ENCODE measurements at regions not wholly inside any gene's neighbourhood (a gene's known extent, or its start where the extent isn't known, plus 50 kb on each side); places are given as distances from the start of the nearest gene placed in this dataset.

DNA sequence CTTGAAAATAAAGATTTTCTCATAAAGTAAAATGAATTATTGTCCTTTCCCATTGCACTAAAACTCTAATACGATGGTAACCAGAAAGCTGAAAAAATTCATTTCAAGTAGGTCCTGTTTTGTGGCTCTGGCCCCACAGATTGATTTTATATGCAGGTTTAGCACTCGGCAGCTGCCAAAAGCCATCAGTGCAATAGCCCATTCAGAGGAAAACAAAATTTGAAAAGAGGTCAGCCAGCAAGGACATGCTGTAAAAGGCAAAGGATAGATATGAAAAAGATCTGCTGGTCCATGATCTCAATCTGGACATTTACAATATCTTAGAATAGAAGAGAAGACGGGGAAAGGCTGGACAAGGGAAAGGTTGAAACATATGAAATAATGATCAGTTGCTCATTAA, 414.8 kb upstream of the NOVA1 start:
- no peak for DNase-seq (ENCODE audit: low read depth)
- Histone ChIP-seq H3K36me3 (ENCODE audit: control insufficient read depth, insufficient read depth, low read length) (no peaks in the 10 kb centered on the region), H3K27me3 (ENCODE audit: control insufficient read depth, insufficient read depth, low read length) (no peaks in the 10 kb centered on the region), H3K4me3 (ENCODE audit: low read depth, low read length) (no peak overlapping the region)
- FAIRE-seq = no peak
- TF ChIP-seq, protein P1, sequence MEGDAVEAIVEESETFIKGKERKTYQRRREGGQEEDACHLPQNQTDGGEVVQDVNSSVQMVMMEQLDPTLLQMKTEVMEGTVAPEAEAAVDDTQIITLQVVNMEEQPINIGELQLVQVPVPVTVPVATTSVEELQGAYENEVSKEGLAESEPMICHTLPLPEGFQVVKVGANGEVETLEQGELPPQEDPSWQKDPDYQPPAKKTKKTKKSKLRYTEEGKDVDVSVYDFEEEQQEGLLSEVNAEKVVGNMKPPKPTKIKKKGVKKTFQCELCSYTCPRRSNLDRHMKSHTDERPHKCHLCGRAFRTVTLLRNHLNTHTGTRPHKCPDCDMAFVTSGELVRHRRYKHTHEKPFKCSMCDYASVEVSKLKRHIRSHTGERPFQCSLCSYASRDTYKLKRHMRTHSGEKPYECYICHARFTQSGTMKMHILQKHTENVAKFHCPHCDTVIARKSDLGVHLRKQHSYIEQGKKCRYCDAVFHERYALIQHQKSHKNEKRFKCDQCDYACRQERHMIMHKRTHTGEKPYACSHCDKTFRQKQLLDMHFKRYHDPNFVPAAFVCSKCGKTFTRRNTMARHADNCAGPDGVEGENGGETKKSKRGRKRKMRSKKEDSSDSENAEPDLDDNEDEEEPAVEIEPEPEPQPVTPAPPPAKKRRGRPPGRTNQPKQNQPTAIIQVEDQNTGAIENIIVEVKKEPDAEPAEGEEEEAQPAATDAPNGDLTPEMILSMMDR (IDR thresholded peaks at IDR 0.05; ENCODE audit: insufficient read depth, low read length, severe bottlenecking) = no peak

DNA sequence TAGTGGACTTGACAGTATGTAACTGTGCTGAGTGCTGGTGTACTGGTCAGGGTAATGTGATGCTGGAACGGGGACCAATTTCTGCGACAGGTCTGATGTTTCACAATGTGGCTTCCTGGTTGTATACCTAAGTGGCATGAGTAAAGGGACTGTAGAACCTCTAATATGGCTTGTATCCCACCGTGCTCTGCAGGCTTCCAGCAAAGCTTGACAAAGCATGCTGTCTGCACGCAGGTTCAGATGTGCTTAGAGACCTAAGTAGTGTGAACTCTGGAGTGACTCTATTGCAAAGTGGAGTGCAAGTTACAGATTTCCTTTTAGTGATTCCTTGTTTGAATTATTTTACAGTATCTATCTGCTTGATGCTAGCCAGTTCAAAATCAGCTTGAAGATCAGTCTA, 415.8 kb upstream of the NOVA1 start:
- H3K36me3 ChIP-seq (ENCODE audit: control insufficient read depth, insufficient read depth, low read length) = no peaks in the 10 kb centered on the region
- TF ChIP-seq, protein P1 (IDR thresholded peaks at IDR 0.05; ENCODE audit: insufficient read depth, low read length, severe bottlenecking) = no peak
- FAIRE-seq (no peak), DNase-seq (ENCODE audit: low read depth) (no peak)
- H3K27me3 ChIP-seq (ENCODE audit: control insufficient read depth, insufficient read depth, low read length) = no peaks in the 10 kb centered on the region
- no peak overlapping the region for H3K4me3 ChIP-seq (ENCODE audit: low read depth, low read length)

DNA sequence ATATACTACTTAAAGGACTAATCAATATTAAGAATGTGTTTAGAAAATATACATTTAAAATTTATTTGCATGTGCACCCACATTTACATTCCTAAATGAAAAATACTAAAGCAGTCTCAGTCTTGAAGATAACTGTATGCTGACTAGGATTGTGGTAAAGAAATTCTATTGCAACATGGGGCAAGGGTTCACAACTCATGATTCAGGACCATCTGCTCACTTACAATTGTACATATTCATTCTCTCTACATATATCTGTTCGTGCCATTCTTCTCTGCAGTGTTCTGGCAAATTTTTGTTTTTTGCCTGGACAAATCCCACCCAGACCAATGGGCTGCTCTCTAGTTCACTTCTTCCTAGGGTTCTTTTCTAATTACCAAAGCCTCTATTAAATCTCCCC, 417.2 kb upstream of the NOVA1 start:
- no peaks in the 10 kb centered on the region for H3K36me3 ChIP-seq (ENCODE audit: control insufficient read depth, insufficient read depth, low read length)
- no peak for DNase-seq (ENCODE audit: low read depth)
- TF ChIP-seq, protein P1 (IDR thresholded peaks at IDR 0.05; ENCODE audit: insufficient read depth, low read length, severe bottlenecking) = no peak
- no peaks in the 10 kb centered on the region for H3K27me3 ChIP-seq (ENCODE audit: control insufficient read depth, insufficient read depth, low read length)
- no peak for FAIRE-seq
- H3K4me3 ChIP-seq (ENCODE audit: low read depth, low read length) = no peak overlapping the region

DNA sequence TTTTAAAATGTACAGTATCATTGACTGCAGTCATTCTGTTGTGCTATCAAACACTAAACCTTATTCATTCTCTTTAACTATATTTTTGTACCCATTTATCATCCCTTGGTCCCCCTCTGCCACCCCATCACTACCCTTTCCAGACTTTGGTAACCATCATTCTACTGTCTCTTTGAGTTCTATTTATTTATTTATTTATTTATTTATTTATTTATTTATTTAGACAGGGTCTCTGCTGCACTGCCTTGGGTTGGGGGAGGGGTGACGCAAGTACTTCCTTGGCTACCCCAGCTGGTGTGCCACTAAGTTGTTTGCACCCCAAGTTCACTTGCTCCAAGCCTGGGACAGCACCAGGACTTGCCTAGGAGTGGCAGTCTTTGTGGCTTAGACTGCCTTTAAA, 427.8 kb upstream of the NOVA1 start:
- no peak overlapping the region for H3K4me3 ChIP-seq (ENCODE audit: low read depth, low read length)
- FAIRE-seq = no peak
- TF ChIP-seq, protein P1 (IDR thresholded peaks at IDR 0.05; ENCODE audit: insufficient read depth, low read length, severe bottlenecking) = no peak
- H3K36me3 ChIP-seq (ENCODE audit: control insufficient read depth, insufficient read depth, low read length) = no peaks in the 10 kb centered on the region
- no peak for DNase-seq (ENCODE audit: low read depth)
- no peaks in the 10 kb centered on the region for H3K27me3 ChIP-seq (ENCODE audit: control insufficient read depth, insufficient read depth, low read length)

DNA sequence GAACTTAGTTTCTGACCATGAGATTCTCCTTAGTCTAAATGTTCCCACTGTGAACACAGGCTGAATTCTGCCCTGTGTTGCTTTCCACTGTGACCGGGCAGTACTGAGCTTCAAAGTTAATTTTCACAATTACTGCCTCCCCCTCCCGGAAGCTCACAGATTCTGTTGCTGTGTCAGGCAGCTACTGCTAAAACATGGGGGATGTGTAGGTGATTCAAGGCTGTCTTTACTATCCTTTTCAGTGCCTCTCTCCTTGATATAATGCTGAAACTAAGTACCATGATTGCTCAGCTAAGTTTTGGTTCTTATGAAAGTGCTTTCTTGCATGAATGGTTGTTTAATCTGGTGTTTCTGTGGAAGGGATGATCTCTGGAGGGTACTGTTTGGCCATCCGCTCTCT, 428.3 kb upstream of the NOVA1 start:
- Histone ChIP-seq H3K27me3 (ENCODE audit: control insufficient read depth, insufficient read depth, low read length) (no peaks in the 10 kb centered on the region), H3K36me3 (ENCODE audit: control insufficient read depth, insufficient read depth, low read length) (no peaks in the 10 kb centered on the region), H3K4me3 (ENCODE audit: low read depth, low read length) (no peak overlapping the region)
- FAIRE-seq = no peak
- DNase-seq (ENCODE audit: low read depth) = no peak
- TF ChIP-seq, protein P1 (IDR thresholded peaks at IDR 0.05; ENCODE audit: insufficient read depth, low read length, severe bottlenecking) = no peak

DNA sequence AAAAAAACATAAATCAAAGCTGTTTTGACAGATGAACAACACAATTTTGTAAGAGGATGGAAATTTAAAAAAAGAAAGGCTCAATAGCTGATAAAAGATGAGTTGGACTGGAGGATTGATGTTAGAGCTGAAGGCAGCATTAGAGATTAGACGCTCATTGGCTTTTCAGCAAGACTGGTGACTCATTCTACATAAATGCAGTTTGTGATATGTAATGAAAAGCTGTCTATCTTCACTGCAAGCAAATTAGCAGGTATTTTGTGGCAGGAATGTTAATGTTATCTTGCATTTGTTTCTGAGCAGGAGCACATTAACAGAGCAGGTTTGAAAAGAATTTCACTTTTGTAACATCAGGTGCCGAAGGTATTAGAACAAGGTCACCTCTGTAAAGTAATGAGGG, 442.7 kb upstream of the NOVA1 start:
- Histone ChIP-seq H3K27me3 (ENCODE audit: control insufficient read depth, insufficient read depth, low read length) (no peaks in the 10 kb centered on the region), H3K4me3 (ENCODE audit: low read depth, low read length) (no peak overlapping the region), H3K36me3 (ENCODE audit: control insufficient read depth, insufficient read depth, low read length) (no peaks in the 10 kb centered on the region)
- DNase-seq (ENCODE audit: low read depth) (peak; percentile 21), FAIRE-seq (no peak)
- TF ChIP-seq, protein P1 (IDR thresholded peaks at IDR 0.05; ENCODE audit: insufficient read depth, low read length, severe bottlenecking) = no peak

Data from bronchial epithelial cell (primary cell).